AG04449 (cell line): ENCODE measurements at regions not wholly inside any gene's neighbourhood (a gene's known extent, or its start where the extent isn't known, plus 50 kb on each side); places are given as distances from the start of the nearest gene placed in this dataset.

Experiments
- CTCF ChIA-PET: fragments of 350-600 bp; formaldehyde crosslinking; extraction: SDS; loops from one replicate; lab custom pipeline; 2021; ENCODE audit warnings: antibody characterized with exemption; lab: Yijun Ruan, JAX
- POLR2A ChIA-PET: fragments of 400-600, 350-600 bp; formaldehyde crosslinking; extraction: SDS; loops from one replicate; lab custom pipeline; 2020; ENCODE audit warnings: antibody characterized with exemption, inconsistent platforms; lab: Yijun Ruan, JAX
- DNase-seq: peaks from one replicate; pipeline ENCODE4 v3.0.0-alpha.2; 2010; ENCODE audit warnings: low read depth, low spot score
- H3K4me3 ChIP-seq: 2 replicates; pipeline ENCODE4 v1.5.1; 2011; ENCODE audit warnings: low read depth, mild to moderate bottlenecking, control low read depth, low read length
- TF ChIP-seq, protein P1 (sequence below): IDR thresholded peaks from one replicate; pipeline ENCODE4 v1.5.1; 2011; ENCODE audit warnings: mild to moderate bottlenecking, moderate library complexity, low read length, control low read depth, inconsistent platforms; ENCODE audit not compliant: insufficient read depth; ENCODE audit errors: missing control alignments

- H3K4me3 ChIP-seq = no peak overlapping the region
- no peak for DNase-seq
- TF ChIP-seq, protein P1, sequence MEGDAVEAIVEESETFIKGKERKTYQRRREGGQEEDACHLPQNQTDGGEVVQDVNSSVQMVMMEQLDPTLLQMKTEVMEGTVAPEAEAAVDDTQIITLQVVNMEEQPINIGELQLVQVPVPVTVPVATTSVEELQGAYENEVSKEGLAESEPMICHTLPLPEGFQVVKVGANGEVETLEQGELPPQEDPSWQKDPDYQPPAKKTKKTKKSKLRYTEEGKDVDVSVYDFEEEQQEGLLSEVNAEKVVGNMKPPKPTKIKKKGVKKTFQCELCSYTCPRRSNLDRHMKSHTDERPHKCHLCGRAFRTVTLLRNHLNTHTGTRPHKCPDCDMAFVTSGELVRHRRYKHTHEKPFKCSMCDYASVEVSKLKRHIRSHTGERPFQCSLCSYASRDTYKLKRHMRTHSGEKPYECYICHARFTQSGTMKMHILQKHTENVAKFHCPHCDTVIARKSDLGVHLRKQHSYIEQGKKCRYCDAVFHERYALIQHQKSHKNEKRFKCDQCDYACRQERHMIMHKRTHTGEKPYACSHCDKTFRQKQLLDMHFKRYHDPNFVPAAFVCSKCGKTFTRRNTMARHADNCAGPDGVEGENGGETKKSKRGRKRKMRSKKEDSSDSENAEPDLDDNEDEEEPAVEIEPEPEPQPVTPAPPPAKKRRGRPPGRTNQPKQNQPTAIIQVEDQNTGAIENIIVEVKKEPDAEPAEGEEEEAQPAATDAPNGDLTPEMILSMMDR = no peak
- ChIA-PET CTCF (interaction anchor here (1.6 to 2.5 kb wide), 3 partner anchors 12 to 35 kb away, joined by 5 to 8 read pairs (median 5); no protein-coding TSS in a partner anchor), POLR2A (no interaction called here)
Measured at GRCh38 chr10:63755441-63755840, 234.2 kb downstream of the REEP3 start.

DNA sequence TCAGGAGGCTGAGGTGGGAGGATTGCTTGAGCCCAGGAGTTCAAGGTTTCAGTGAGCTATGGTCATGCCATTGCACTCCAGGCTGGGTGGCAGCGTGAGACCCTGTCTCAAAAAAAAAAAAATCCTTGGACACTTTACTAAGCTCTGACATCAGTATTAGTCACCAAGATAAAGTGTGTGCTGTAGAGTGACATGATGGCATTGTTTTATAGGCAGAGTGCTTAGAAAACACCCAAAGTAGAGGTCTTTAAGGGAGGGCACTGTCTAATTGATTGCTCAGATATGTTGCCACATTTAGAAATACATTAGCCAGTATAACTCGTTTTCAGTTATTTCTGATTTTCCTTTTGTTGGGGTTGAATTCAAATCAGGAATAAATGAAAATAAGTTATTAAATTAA lies 235.9 kb downstream of the REEP3 start:
- no peak for DNase-seq
- TF ChIP-seq, protein P1 = no peak
- CTCF ChIA-PET = interaction anchor here (1.0 to 2.0 kb wide), 3 partner anchors 10 to 592 kb away, joined by 3 to 8 read pairs (median 5); no protein-coding TSS in a partner anchor
- H3K4me3 ChIP-seq = no peak overlapping the region
- POLR2A ChIA-PET = no interaction called here

GRCh38 chr10:63758080-63758479 lies 236.9 kb downstream of the REEP3 start:
- POLR2A ChIA-PET = no interaction called here
- DNase-seq = peak; percentile 40
- CTCF ChIA-PET = interaction anchor here (1.0 to 2.0 kb wide), 4 partner anchors 9 to 593 kb away, joined by 3 to 8 read pairs (median 5); no protein-coding TSS in a partner anchor
- no peak overlapping the region for H3K4me3 ChIP-seq
- TF ChIP-seq, protein P1 = no peak

DNA sequence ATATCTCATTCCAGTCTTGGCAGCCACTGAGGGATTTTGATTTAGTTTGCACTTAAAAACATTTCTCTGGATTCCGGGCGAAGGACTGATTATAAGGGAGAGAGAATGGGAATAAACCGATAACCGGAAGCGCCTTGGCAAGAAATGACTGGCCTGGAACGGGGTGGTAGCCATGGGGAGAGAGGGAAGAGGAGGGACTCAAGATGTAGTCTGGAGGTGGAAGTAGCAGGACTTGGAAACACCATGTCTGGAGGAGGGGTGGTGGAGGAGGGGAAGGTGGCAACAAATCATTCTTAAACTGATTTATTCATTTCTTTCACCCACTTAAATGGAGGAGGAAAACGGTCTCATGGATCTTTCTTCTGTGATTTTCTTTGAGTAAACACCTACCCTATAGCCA lies 238.1 kb downstream of the REEP3 start:
- ChIA-PET CTCF (no interaction called here), POLR2A (no interaction called here)

DNA sequence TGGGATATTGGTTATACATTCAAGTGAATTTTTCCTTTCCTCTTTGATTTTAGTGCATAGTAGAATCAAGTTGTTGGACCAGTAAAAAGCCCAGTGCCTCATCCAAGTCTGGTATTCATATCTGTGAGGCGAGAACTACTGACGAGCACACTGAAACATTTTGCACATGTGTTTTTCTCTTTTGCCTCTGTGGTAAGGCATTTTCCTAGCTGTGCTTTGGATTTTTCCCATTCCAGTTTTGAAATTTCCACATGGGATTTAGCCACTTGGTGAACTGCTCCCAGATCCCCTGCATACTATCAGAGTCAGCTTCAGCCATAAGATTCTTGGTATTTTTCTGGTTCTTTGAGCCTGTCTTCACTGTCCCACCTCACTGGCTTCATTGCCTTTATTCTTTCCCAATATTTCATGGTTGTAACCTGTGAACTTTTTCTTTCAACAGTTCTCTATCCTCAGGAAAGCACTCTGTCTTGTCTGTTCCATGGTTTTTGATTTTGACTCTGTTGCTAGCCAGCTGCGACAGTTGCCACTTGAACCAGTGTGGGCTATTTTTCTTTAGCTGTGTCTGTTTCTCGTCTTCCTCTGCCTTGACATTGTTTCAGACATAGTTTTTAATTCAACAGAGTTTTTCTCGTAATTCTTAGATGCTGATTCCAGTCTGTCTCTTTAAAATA lies 239.0 kb downstream of the REEP3 start:
- DNase-seq = no peak
- CTCF ChIA-PET = interaction anchor here (0.9 kb wide), 1 partner anchor 39 kb away, joined by 4 read pairs; no protein-coding TSS in a partner anchor
- H3K4me3 ChIP-seq = no peak overlapping the region
- TF ChIP-seq, protein P1 = no peak
- POLR2A ChIA-PET = no interaction called here

More for the DNA sequence above, 238.1 kb downstream of the REEP3 start:
- TF ChIP-seq, protein P1 = no peak
- DNase-seq = no peak
- no peak overlapping the region for H3K4me3 ChIP-seq

DNA sequence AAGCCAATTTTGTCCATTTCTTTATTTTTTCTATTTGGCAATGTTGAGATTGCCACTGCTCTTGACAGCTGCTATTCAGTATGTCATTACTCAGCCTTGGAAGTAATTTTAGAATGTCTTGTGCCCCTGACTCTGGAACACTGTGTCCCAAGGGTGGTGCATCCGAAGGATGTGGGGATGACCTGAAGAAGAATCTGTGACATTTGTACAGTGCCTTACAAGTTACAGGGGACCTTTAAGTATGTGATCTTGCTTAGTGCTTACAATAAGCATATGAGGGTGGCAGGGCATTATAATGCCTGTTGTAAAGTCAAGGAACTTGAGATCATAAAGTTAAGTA lies 239.5 kb downstream of the REEP3 start:
- ChIA-PET CTCF (interaction anchor here (0.9 kb wide), 1 partner anchor 40 kb away, joined by 4 read pairs; no protein-coding TSS in a partner anchor), POLR2A (no interaction called here)
- no peak overlapping the region for H3K4me3 ChIP-seq
- DNase-seq = no peak
- TF ChIP-seq, protein P1 = no peak
